Mucosa of descending colon (tissue), 3 donors: ENCODE measurements at regions not wholly inside any gene's neighbourhood (a gene's known extent, or its start where the extent isn't known, plus 50 kb on each side); places are given as distances from the start of the nearest gene placed in this dataset.
"Not testable (repeated sequence)": the region's sequence is repeated elsewhere in the genome, so short reads cannot be mapped to it uniquely, and the experiment has no call there.

Experiments used
- ATAC-seq: fragments of 200-7000 bp; cut with Tn5 transposase; one replicate; pipeline ENCODE4 v1.9.1; 2020; ENCODE audit warnings: mild to moderate bottlenecking, moderate library complexity
- DNase-seq, 3 donors: peaks; one replicate each; pipeline ENCODE4 v3.0.0-alpha.2; 2020
- H3K36me3 ChIP-seq: fragments of 200-600 bp; one replicate; pipeline ENCODE4 v1.8.0; 2021; ENCODE audit warnings: low read depth, mild to moderate bottlenecking
- H3K4me1 ChIP-seq: fragments of 200-600 bp; one replicate; pipeline ENCODE4 v1.8.0; 2021; ENCODE audit warnings: low read depth, mild to moderate bottlenecking
- H3K4me3 ChIP-seq: fragments of 200-600 bp; one replicate; pipeline ENCODE4 v1.8.0; 2021; ENCODE audit warnings: mild to moderate bottlenecking
- H3K9me3 ChIP-seq: fragments of 200-600 bp; one replicate; pipeline ENCODE4 v1.8.0; 2021; ENCODE audit warnings: mild to moderate bottlenecking
- intact Hi-C, 2 donors: fragments of 100-400 bp; cut with DNase I in 1 of 2; cut with micrococcal nuclease in 1 of 2; formaldehyde crosslinking; loops; one replicate each; pipeline versions ENCODE4 v1.11.0 to v1.11.1; 2022; cut with DNase I, micrococcal nuclease
- TF ChIP-seq, protein P1 (sequence below): fragments of 200-600 bp; IDR thresholded peaks from one replicate; pipeline ENCODE4 v1.8.0; 2022; ENCODE audit warnings: antibody characterized with exemption, mild to moderate bottlenecking
- donor health status: DM: no; HTN: no; CAD: no; lungs with moderate emphysema.
- donor health status: DM: no; HTN: no; CAD: no.
- donor health status: DM: no; HTN: yes; CAD: no.

DNA sequence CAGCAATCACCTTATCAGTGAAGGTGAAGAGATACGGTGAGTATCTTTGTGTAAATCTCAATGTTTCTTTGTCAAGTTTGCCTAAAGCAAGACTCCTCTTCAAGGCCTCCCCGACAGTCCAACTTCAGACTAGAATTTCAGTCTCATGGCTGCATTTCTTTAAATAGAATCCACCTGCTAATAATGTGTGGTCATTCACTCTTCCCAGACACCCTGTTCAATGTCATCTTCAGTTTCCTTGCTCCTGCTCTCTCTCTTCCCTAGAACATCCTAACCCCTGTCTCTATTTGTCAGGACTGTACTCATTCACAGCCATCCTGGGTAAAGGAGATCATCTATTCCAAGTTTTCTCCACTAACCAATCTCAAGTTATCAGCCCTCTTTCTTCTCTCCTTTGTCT is 267.3 kb downstream of the EN1 start:
- ATAC-seq = no peak

DNA sequence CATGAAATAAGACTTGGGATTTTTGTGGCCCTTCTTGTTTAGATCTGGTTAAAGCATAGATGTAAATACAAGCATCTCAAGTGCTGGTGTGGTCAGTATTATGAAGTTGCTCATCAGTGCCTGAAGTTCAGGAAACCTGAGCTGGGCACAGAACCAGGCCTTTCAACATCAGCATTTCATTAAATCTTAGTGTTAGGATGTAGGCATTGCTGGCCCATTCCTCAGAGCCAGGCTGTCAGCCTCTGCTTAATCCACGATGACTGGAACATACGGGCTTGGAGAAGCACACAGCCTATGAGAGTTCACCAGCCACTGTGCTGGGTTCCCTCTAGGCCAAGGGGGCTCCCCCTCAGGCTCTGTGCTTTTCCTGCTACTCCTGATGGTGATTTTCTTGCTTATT is 270.2 kb downstream of the EN1 start:
- no peaks in the 10 kb centered on the region for H3K36me3 ChIP-seq
- no peak overlapping the region for H3K4me3 ChIP-seq
- no peaks in the 10 kb centered on the region for H3K4me1 ChIP-seq
- ATAC-seq (no peak), DNase-seq (no peak)
- intact Hi-C loops = no loop called here
- H3K9me3 ChIP-seq = no peaks in the 10 kb centered on the region
- TF ChIP-seq, protein P1, sequence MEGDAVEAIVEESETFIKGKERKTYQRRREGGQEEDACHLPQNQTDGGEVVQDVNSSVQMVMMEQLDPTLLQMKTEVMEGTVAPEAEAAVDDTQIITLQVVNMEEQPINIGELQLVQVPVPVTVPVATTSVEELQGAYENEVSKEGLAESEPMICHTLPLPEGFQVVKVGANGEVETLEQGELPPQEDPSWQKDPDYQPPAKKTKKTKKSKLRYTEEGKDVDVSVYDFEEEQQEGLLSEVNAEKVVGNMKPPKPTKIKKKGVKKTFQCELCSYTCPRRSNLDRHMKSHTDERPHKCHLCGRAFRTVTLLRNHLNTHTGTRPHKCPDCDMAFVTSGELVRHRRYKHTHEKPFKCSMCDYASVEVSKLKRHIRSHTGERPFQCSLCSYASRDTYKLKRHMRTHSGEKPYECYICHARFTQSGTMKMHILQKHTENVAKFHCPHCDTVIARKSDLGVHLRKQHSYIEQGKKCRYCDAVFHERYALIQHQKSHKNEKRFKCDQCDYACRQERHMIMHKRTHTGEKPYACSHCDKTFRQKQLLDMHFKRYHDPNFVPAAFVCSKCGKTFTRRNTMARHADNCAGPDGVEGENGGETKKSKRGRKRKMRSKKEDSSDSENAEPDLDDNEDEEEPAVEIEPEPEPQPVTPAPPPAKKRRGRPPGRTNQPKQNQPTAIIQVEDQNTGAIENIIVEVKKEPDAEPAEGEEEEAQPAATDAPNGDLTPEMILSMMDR = no peak

More for the DNA sequence above, 267.3 kb downstream of the EN1 start:
- H3K4me1 ChIP-seq = no peaks in the 10 kb centered on the region
- no peak overlapping the region for H3K4me3 ChIP-seq
- intact Hi-C loops = no loop called here
- no peak for DNase-seq
- TF ChIP-seq, protein P1 = no peak
- H3K36me3 ChIP-seq = no peaks in the 10 kb centered on the region
- no peaks in the 10 kb centered on the region for H3K9me3 ChIP-seq

DNA sequence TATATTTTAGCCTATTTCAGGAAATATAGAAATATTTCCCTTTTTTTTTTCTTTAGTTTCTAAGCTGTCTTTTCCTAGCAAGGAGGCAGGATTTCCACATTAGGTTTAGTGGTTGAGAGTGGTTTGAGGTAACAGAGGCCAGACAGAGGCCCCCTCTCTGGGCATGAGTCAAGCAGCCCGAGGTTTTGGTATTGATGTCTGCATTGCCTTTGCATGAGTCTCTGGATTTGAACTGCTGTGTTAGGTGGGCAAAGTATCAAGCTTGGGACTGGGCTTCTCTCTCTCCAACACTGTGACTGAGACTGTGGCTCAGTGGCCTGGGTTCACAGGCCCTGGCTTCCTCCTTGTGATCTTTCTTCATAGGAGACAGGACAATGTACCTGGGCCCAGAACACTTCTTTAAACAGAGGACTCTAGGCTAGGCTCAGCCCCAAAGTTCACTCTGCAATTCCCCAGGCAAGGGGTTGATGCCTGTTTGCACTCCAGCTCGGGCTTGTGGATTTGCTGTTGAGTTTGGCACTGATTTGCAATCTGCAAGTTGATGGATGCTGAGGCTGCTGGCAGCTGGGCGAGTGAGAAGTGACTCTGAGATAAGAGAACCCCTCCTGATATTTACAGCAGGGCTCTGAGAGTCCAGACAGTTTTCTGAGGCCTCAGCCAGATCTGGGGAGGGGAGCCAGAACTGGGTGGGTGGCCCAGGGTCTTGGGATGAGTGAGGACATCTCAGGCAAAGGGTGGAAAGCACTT is 271.2 kb downstream of the EN1 start:
- intact Hi-C loops = no loop called here
- H3K9me3 ChIP-seq = no peaks in the 10 kb centered on the region
- no peaks in the 10 kb centered on the region for H3K4me1 ChIP-seq
- H3K36me3 ChIP-seq = no peaks in the 10 kb centered on the region
- TF ChIP-seq, protein P1 = no peak
- no peak for DNase-seq
- no peak overlapping the region for H3K4me3 ChIP-seq
- no peak for ATAC-seq

DNA sequence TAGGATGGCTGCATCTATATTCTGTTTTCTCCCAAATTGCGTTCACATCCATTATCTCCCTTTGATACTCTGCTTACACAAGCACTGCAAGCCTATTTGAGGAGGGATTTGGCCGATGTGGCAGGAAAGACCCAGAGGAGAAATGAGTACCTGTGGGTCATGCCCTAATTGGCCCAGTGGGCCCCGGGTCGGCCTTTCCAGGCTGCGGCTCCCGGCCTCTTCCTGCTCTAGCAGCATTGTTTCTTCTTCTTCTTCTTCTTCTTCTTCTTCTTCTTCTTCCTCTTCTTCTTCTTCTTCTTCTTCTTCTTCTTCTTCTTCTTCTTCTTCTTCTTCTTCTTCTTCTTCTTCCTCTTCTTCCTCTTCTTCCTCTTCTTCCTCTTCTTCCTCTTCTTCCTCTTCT is 275.1 kb downstream of the EN1 start:
- H3K36me3 ChIP-seq, H3K4me1 ChIP-seq, DNase-seq, H3K9me3 ChIP-seq, ATAC-seq, H3K4me3 ChIP-seq, intact Hi-C loops: not testable (repeated sequence)

DNA sequence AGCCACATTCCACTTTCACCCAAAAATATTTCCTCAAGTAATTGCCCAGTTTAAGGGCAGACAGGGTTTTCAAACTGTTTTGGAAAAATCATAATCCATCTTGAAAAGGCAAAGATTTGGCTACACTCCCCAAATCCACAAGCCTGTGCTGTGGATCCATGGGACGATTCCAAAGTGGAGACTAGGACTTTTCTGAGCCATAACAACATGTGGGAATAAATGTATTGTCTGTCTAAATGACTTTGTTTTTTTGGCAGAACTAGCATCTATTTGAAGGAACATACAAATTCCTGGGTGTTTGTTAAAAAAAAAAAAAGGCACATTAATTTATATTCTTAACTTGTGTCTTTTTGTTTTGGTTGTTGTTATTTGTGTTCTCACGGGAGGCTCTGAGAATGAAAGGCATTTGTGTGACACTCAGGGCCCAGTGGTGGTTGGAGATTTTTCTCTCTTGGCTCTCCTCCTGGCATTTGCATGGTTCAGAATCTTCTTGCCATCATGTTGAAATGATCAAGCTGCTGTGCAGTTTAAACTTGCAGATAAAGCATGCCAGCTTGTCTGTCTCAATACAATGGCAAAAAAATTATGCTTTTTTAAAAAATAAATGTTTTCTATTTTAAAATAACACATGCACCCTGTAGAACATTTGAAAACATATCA is 277.4 kb downstream of the EN1 start:
- Histone ChIP-seq H3K4me1 (no peaks in the 10 kb centered on the region), H3K4me3 (no peak overlapping the region), H3K9me3 (no peaks in the 10 kb centered on the region), H3K36me3 (no peaks in the 10 kb centered on the region)
- intact Hi-C loops = no loop called here
- ATAC-seq = no peak
- DNase-seq = no peak
- TF ChIP-seq, protein P1 = no peak

DNA sequence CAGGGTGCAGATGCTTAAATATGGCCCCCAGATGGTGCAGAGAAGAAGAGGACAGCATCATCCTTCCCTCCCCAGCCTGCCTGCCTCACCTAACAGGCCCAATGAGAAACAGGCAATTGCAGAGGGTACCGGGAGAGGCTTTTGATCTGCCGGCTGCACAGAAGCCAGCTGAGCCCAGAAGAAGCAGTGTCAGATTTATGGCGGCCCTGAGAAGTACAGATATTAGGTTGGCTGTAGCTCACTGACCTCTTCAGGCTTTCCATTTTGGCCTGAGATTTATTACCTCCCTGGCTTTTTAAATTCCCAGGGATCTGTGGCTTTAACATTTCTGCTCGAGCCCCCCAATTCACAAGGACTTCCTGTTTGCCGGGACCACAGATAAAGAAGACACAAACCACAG is 278.7 kb downstream of the EN1 start:
- no peak for ATAC-seq
- intact Hi-C loops = no loop called here
- no peaks in the 10 kb centered on the region for H3K36me3 ChIP-seq
- TF ChIP-seq, protein P1 = no peak
- no peak for DNase-seq
- H3K4me1 ChIP-seq = no peaks in the 10 kb centered on the region
- H3K9me3 ChIP-seq = no peaks in the 10 kb centered on the region
- H3K4me3 ChIP-seq = no peak overlapping the region
